GM21825 (cell line): ENCODE measurements at regions not wholly inside any gene's neighbourhood (a gene's known extent, or its start where the extent isn't known, plus 50 kb on each side); places are given as distances from the start of the nearest gene placed in this dataset.
"Not testable (repeated sequence)": the region's sequence is repeated elsewhere in the genome, so short reads cannot be mapped to it uniquely, and the experiment has no call there.

ENCODE experiments used
- ATAC-seq: cut with Tn5 transposase; IDR thresholded peaks from one replicate; pipeline ENCODE4 v1.9.1; 2021; ENCODE audit warnings: mild to moderate bottlenecking, moderate library complexity; ENCODE audit not compliant: unreplicated experiment

DNA sequence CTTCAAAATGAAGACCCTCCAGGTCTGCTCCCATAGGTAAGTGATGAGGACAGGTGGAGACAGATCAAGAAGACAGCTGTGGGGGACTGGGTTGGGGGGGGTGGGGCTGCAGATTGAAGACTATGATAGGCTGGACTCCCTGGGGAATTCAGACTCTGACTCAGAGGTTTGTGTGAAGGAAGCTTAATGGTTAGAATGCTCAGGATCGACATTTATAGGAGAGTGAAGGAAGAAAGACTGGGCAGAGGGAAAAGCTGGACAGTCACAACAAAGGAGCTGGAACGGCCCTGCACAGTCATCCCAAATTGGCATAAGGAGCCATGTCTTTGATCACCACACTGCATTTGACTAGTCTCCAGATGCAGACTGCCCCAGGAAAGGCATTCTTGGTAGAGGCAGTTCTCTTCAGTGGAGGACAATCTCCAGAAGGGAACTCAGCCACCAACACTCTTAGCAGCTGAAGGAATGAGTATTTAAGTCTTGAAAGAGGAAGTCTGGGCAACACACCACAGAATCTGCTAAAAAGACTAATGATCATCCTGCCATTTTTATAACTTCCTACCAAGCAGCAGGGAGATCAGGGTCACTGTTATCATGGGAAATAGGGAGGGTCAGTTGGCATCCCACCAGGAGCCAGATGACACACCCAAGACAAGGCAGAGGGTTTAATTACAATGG, 120.0 kb upstream of the ZC3H11B start:
- ATAC-seq, result no peak

DNA sequence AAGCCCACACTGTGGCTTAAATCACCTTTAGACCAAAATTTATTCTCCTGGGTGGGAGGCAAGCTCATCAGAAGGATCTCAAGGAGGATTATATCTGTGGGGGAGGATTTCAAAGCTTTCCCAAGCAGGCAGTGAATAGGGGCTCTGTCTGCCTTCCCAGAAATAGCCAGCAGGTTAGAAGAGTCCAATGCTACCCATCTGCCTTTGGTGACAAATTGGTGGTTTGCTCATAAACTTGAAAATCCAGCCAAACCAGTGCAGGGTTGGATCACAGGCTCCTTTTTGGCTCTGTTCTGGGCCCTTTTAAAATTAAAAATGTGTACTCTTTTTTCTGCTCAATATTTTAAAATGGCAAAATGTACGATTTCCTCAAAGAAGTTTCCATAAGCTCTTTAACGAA, 118.9 kb upstream of the ZC3H11B start:
- no peak for ATAC-seq

DNA sequence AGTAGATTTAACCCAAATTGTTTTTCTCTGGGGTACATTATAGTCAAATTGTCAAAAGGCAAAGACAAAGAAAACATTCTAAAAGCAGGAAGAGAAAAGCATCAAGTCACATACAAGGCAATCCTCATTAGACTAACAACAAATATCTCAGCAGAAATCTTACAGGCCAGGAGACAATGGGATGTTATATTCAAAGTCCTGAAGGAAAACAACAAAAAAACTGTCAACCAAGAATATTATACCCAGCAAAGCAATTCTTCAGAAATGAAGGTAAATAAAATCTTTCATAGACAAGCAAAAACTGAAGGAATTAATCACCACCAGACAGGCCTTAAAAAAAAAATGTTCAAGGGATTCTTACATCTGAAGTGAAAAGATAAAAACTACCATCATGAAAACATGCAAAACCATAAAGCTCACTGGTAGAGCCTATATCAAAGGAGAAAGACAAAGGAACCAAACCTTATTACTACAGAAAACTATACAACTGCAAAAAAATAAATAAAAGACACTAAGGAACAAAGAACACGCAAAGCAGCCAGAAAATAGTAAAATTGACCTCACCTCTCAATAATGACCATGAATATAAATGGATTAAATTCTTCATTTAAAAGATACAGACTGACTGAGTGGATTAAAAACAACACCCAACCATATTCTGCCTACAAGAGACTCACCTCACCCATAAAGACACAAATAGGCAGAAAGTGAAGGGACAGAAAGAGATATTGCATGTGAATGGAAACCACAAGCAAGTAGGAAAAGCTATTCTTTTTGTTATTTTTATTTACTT, 113.8 kb upstream of the ZC3H11B start:
- ATAC-seq, result no peak

DNA sequence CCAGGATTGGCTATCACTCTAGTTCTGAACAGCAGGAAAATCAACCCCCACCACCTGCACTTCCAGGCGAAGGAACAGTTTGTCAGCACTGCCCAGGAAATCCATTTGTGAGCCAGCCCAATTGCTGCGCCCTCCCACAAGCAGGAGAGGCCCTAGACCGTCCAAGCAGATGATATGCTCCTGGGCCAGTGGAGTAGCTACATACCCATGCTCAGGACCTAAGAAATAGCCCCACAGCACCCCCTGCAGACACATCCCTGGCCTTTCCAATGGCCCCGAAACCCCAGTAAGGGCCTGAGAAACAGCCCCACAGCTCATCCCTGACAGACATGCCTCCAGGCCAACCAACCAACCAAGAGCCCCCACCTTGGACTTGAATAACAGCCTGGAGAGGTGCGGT, 111.5 kb upstream of the ZC3H11B start:
- ATAC-seq, result no peak

DNA sequence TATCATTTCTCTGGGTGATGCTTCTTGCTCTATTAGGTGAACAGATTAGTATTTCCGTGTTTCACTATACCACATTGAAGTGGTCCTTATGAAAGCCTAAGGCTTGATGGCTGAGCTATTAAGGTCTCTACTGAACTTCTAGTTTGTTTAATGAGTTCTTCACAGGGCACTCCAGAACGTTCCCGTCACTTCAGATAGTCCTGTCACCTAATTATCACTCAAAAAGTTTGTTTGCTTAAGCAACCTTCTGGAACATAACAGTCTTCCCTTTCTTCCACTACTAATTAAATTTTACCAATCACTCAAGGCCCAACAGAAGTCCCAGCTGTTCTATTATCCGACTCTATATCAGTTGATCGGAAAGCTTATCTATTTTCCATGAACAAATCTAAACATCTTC, 104.6 kb upstream of the ZC3H11B start:
- no peak for ATAC-seq

DNA sequence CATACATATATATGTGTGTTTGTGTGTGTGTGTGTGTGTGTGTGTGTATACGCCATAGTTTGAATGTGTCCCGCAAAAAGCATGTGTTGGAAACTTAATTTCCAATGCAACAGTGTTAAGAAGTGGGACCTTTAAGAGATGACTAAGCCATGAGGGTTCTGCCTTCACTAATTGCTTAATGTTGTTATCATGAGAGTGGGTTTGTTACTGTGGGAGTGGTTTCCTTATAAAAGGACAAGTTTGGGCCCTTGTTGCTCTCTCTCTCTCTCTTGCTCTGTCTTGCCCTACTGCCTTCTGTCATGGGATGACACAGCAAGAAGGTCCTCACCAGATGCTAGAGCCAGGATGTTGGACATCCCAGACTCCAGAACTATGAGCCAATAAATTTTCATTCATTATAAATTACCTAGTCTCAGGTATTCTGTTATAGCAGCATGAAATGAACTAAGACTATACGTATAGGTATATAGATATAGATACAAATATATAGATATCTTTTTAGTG, 103.8 kb upstream of the ZC3H11B start:
- ATAC-seq, result no peak

DNA sequence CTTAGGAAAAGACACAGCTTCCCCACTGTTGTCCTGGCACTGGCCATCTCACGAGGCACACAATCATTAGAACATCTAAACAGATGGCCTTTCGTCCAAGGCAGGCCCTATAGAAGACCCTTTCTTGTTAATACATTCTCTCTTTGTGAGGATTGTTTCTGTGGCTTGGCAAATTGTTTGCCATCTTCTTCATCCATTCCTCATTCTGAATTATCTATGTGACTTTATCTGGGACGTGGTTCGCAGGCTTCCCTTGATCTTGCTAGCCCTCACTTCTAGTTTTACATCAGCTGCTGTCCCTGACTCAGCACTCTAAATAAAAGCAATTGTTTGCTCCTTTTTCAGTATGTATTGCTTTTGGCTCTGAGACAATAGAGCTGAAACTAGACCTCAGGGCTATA, 101.1 kb upstream of the ZC3H11B start:
- ATAC-seq, result no peak

DNA sequence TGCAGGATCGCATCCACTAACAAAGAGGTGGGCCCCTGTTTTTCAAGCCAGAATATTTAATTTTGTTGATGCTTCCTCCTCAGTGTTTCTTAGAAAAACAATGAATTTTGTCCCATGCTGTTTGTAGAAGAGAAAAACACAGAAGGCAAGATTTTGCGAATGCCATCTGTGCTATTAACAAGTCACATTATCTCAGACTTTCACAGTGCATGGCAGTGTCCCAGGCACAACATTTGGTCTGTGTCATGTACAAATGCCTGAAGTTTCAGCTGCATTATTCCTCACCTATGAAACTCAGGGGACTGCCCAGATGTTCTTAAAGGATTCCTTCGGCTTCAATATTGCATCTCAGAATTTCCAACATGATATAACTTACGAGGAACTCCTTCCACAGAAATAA, 99.6 kb upstream of the ZC3H11B start:
- ATAC-seq, result no peak

DNA sequence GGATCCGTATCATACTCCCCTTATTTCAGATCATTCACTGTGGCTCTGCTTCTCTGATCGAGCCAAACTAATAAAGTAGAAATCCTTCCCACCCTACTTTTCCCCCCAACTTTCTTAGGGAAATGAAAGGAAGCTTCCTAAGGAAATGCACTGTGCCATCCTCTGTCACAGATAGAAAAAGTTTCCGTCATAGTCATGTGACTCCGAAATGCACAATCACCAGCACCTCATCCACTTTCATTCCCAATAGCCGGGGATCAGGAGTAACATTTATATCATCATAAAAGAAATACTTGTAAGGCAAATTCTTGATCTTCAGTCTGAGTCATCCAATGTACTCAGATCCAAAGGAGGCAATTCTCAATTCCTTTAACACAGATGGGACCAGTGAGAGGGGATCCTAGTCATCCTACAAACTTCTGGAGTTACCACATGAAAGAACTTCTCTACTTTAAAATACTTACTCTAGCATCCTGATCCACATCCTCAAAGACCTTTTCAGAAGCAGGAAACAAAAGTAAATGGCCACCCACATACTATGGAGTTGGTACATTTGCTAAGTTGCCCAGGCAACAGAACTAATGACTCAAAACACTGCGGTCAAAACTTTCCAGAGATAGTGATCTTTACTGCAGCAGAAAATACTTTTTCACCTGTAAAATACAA, 97.8 kb upstream of the ZC3H11B start:
- ATAC-seq, result no peak

DNA sequence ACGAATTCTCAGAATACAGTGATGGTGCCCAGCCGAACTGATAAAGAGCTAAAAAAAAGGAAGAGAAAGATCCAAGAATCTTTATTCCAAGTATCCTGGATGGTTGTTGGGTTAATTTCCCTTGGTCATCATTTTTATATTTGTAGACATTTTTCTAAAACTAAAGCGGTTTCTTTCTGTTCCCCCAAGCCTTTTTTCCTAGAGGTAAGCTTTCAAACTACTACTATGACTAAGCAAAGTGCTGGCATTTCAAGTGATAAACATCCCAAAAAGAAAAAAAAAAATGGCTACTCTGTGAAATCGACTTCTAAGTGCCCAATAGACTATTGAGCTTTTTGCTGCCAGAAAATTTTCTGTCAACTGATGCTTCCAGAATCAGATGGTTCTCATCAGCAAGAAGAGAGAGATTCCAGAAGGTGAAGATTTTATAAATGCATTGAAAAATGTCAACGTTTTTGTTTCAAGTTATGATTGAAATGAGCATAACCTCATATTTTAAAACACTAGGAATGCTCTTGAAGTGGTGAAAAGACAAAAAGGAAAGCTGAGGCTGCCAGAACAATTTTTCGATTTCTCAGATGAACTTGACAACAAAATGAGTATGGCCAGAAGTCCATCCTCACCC, 96.1 kb upstream of the ZC3H11B start:
- no peak for ATAC-seq

DNA sequence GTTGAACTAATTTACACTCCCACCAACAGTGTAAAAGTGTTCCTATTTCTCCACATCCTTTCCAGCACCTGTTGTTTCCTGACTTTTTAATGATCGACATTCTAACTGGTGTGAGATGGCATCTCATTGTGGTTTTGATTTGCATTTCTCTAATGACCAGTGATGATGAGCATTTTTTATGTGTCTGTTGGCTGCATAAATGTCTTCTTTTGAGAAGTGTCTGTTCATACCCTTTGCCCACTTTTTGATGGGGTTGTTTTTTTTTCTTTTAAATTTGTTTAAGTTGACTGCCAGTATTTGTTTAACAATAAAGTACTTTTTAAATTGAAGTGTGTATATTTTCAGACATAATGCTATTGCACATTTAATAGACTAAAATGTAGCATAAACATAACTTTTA, 95.0 kb upstream of the ZC3H11B start:
- ATAC-seq, result not testable (repeated sequence)

DNA sequence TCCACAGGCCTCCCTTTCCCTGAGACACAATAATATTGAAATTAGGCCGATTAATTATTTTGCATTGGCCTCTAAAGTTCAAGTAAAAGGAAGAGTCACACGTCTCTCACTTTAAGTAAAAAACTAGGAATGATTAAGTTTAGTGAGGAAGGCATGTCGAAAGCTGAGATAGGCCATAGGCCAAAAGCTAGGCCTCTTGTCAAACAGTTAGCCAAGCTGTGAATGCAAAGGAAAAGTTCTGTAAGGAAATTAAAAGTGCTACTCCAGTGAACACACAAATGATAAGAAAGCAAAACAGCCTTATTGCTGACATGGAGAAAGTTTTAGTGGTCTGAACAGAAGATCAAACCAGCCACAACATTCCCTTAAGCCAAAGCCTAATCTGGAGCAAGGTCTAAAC, 91.4 kb upstream of the ZC3H11B start:
- ATAC-seq, result not testable (repeated sequence)

DNA sequence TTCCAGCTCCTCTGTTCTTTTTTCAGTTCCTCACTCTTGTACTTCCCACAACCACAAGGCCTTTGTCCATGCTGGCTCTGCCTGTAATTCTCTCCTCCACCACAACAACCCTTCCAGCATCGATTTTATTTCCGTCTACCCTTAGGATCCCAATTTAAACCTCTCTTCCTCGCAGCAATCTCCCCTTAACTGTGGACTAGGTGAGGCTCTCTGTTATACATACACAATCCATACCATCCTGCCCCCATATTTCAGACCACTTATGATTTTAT, 90.4 kb upstream of the ZC3H11B start:
- no peak for ATAC-seq

DNA sequence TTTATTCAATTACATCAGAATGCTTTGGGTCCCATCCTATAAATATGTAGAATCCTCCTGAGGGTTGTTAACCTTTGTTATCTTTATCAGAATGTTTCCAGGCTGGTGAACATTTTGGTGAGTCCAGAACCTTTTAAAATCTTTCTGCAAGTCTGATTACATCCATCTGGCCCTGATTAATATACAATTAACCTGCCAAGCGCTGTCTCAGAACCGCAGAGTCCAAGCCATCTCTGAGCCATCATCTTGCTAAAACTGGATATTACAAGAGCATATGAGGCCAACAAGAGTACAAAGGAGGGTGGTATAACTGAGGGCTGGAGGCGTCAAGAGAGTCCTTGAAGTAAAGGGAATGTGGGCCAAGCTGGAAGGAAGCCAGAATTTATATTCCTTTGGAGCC, 88.6 kb upstream of the ZC3H11B start:
- ATAC-seq, result no peak

DNA sequence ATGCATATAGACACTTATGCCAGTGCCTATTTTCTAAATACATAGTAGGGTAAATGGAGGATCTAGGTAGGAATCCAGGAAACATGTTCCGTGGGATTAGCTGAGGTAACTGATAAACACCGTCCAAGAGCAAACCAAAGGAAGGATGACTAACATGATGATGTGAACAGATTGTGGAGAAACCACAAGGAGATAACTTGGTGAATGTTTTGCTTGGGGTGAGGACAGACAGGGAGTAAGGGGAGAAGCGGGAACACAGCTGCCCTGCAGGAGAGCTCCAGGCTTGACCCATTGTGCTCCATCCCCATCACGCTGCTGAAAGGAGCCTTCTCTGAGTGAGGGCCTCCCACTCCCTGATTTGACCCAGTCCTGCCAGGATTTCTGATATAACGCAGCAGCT, 87.0 kb upstream of the ZC3H11B start:
- no peak for ATAC-seq

DNA sequence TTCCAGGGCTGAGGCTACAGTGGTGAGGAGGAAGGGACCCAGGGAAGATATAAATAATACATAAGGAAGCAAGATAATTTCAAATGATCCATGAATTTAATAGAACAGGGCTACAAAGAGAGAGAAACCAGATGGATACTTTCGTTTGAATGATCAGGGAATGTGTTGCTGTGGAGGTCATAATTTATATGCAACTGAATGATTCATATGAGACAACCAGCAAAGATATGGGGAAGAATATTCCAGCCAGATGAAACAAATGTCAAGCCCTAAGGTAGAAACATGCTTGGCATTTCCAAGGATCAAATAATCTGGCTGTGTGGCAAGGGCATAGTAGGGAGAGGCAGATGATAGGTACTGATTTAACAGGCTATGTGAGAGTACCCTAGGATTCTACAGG, 84.8 kb upstream of the ZC3H11B start:
- ATAC-seq, result no peak

DNA sequence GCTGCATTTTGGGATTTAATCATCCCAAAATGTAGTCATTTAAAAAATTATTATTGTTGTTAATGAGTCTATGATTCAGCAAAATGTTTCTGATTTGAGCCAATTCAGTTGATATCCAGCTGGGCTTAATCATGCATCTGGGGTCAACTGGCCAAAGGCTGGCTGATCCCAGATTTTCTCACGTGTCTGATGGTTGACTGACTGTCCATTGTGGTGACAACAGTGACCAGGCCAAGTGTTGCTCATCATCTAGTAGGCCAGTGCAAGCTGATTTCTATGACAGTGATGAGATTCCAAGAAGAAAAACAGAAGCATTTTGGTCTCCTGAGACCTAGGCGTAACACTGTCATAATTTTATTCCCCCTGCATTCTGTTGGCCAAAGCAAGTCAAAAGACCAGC, 80.1 kb upstream of the ZC3H11B start:
- ATAC-seq, result no peak

DNA sequence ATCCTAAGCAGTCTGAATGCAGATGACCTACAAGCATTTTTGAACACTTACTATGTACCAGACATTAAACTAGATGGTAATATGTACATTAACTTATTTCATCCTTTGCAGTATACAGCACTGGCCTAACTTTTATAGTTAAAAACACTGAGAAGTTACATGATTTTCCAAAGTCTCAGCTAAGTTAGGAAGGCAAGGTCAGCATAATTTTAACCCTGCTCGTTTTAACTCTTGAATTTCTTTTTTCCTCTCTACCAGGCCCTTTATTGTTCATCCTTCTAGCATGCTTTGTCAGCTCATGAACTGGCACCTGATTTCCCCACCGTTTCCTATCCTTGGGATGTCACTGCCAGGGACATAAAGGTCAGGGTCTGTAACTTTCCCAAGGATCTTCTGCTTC, 76.9 kb upstream of the ZC3H11B start:
- no peak for ATAC-seq

DNA sequence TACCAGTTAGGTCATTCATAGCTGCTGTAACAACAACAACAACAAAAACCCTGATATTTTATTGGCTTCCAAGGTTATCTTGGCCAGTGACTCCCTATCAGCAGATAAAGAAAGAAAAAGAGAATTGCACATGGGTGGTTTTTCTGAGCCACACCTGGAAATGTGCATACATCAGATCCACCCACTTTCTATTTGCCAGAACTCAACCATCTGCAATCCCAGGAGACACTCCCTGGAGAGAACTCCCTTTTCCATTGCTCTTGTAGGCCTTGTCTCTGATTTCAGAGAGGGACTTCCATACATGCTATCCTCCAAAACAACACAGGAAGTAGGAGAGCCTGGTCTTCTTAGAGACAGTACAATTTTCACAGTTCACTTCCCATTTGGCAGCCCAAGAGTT, 74.9 kb upstream of the ZC3H11B start:
- ATAC-seq, result no peak

DNA sequence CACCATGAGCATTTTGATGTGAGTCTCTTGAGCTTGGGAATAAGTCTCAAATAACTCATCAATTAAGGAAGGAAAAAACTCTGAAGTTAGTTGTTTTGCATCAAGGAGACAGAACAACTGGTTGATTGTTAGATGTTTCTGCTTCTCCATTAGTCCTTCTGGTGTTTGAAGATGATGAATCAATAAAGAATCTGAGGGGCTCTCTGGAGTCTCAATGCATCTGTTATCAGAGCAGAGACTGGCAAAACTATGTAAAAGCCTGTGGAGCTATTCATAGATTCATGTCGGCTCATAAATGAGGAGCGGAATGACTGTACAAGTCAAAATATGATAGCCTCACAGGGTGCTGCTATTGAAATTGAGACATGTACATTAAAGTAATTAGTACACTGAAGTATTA, 73.3 kb upstream of the ZC3H11B start:
- ATAC-seq, result no peak

DNA sequence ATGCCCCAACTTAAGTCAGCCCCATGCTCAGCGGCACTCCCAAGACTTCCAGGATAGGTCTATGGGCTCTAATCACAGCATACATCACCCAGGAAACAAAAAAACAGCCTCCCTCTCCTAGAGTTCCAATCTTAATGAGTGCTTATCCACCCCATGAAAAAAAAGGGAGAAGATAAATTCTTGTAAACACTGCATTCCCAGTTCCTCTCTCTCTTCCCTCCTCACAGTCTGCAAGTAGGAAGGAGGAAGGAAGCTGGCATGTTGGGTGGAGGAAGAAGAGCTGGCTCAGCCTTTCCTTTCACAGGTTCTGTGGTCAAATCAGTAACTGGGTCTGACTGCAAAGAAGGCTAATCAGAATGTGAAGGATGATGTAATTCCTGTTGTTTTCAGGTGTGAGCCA, 69.9 kb upstream of the ZC3H11B start:
- ATAC-seq, result no peak

DNA sequence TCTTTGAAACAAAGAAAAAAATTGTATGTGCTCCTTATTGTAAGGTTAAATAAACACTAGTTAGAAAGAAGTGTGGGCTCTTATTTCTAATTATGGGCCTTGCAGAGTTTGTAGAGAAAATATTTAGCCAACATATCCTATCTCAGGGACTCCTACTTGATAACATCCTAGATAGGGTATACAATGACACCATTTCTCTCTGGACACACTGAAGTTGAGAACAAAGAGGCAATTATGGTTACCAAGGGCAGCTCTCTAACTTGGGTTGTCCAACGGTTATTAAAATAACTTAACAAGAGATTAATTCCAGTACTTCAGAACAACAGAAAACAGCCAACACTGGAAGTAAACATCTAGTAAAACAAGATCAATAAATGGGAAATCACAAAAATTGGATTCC, 69.0 kb upstream of the ZC3H11B start:
- ATAC-seq, result no peak
